ENCODE measurements at regions not wholly inside any gene's neighbourhood (a gene's known extent, or its start where the extent isn't known, plus 50 kb on each side); places are given as distances from the start of the nearest gene placed in this dataset.

DNA sequence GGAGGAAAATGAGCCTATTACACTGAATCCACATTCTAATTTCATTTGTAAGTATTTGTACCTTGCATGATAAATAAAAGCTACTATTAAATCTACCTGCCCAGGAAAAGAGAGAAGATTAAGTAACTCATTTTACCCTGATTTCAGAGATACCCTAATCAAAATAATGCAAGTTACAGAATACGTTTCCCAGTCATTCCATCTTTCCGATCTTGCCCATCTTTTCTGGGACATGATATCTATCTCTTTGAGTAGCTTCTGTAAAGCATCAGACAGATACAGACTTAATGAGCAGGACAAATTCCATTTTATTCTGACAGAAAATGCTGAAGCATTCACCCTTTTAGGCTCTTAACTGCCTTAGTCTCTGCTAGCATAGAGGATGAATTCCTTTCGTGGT lies 56.6 kb downstream of the SPRY2 start:
- FAIRE-seq = no peak
- DNase-seq (ENCODE audit: low spot score) = no peak

DNA sequence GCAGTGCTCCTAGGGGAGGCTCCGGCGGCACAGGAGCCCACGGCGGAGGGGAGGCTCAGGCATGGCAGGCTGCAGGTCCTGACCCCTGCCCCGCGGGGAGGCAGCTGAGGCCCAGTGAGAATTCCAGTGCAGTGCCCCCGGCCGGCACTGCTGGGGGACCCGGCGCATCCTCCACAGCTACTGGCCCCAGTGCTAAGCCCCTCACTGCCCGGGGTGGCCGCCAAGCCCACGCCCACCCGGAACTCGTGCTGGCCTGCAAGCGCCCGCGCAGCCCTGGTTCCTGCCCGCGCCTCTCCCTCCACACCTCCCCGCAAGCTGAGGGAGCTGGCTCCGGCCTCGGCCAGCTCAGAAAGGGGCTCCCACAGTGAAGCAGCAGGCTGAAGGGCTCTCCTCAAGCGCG lies 62.2 kb downstream of the SPRY2 start:
- FAIRE-seq (no peak), DNase-seq (ENCODE audit: low spot score) (no peak)

DNA sequence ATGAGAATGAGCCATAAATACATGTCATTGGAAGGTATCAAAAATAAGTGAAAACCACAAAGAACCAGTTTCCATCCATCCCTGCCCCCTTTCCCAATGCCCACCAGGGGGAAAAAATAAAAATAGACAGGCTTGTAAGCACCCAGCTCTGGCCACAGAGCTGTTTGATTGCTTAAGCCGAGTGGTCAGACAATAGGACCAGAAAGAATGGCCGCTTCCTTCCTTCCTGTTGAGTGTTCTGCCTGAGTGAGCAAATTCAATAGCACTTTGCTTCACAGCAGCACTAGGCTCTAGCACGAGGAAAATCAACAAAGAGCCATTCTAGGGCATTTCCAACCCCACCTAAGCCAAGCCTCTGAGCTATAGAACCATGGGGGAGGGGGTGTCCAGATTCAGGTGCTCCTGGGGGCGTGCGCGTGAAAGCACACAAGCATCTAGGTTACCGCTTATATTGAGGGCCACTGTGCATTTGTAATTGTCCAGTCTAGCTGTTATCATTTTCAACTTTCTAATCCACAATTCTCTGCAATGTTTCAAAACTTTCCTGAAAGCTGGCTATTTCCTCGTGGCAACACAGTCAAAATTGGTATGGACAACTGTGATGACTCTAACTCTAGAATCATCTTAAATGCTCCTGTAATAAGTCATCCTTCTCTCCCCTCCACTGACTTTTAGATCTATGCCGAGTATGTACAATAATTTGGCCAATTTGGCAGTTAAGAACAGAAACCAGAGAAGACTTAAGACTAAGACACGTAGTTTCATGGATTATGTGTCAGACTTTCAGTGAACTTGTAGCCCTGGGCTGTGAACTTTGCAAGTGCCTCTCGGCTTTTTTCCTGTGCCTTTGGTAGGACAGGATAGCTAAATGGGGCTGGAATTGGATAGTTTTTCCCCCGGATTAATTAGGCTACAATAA lies 64.3 kb downstream of the SPRY2 start:
- no peak for DNase-seq (ENCODE audit: low spot score)
- FAIRE-seq = no peak

DNA sequence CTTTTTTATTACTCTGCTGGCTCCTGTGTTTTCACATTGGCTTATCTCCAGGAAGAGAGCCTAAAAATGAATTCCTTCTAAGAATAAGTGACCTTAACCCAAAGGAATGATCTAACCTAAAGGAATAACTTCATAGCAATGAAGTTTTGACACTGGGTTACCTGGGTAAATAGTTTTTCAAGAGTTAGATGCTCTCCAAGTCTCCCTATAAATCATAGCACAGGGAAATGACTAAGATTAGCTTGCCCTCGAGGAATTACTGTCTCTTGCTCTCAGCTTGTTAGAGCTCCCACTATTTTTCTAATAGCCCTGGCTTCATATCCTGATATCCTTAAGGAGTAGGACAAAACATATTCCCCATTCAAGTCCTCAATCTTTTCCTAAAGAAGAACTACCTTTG lies 66.3 kb downstream of the SPRY2 start:
- DNase-seq (ENCODE audit: low spot score) (no peak), FAIRE-seq (no peak)

DNA sequence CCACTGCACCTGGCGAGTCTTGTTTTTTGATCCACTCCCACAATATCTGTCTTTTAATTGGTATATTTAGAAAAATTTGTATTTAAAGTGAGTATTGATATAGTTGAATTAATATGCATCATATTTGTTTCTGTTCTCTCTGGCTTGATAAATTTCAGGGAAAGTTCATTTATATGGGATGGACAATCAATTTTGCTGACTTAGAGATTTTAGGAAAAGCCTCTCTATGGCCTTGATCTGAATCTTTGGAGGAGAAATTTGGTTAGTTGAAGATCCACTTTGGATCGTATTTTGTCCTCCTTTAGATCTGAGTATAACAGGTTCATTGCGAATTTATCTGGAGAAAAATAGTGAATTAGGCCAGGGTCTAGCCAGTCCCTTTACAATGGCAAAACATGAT lies 67.2 kb downstream of the SPRY2 start:
- DNase-seq (ENCODE audit: low spot score) (no peak), FAIRE-seq (no peak)

DNA sequence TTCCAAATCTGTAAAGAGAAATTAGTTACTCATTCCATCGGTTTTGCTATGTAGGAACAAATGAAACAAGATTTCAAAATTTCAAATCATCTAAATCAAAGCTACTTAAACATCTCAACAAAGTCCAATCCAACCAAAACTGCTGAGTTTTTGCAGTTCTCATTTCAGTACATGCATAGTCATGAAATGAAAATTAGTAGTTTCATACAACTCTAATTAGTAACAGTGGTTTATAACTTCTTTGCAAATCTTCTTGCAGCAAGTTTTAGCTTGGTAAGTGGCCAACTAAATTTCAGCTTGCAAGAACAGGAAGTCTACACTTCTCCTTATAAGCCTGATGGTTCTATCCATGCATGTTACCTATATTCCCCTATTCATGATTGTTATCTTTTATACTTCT lies 75.6 kb downstream of the SPRY2 start:
- no peak for DNase-seq (ENCODE audit: low spot score)

DNA sequence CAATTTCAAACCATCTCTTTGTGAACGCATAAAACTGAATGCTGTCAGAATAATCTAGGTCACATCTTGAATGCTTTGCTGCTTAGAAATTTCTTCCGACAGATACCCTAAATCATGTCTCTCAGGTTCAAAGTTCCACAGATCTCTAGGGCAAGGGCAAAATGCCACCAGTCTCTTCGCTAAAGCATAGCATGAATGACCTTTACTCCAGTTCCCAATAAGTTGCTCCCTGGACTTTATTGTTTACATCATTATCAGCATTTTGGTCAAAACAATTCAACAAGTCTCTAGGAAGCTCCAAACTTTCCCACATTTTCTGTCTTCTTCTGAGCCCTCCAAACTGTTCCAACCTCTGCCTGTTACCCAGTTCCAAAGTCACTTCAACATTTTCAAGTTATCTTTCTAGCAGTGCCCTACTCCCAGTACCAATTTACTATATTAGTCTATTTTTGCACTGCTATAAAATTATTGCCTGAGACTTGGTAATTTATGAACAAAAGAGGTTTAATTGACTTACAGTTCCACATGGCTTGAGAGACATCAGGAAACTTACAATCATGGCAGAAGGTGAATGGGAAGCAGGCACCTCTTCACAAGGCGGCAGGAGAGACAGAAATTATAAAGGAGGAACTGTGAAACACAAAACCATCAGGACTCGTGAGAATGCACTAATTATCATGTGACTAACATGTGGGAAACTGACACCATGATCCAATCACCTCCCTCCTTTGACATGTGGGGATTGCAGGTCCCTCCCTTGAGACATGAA lies 77.0 kb downstream of the SPRY2 start:
- DNase-seq (ENCODE audit: low spot score) (no peak), FAIRE-seq (no peak)

More for the DNA sequence above, 75.6 kb downstream of the SPRY2 start:
- FAIRE-seq = no peak

DNA sequence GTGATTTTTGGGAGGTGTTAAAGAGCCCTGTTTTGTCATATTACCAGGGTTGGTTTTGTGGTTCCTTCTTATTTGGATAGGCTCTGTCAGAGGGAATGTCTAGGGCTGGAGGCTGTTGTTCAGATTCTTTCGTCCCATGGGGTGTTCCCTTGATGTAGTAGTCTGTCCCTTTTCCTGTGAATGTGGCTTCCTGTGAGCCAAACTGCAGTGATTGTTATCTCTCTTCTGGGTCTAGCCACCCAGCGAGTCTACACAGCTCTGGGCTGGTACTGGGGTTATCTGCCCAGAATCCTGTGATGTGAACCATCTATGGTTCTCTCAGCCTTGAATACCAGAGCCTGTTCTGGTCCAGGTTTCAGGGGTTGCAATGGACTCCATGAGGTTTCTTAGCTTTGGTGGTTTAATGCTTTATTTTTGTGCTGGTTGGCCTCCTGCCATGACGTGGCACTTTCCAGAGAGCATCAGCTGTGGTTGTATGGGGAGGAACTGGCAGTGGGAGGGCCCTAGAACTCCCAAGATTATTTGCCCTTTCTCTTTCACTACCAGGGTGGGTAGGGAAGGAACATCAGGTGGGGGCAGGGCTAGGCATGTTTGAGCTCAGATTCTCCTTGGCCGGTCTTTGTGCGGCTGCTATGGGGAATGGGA lies 78.8 kb downstream of the SPRY2 start:
- no peak for DNase-seq (ENCODE audit: low spot score)
- no peak for FAIRE-seq

DNA sequence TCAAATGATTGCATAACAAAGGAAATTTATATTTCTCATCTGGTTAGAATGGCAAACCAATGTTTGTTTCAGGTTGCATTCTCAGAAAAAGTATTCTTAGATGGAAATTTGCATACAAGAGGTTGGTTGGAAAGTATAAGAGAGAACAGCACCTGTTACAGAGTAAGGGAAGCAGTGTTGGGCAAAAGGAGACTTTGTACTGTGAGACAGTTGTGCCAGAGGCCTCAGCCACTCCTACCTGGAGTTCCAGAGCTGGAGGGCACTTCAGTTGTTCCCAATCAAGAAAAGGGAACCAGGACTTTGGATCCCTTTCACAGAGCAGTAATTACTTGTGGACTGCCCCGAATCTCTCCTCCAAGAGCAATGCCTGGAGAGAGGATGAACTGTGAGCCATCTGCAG lies 81.8 kb downstream of the SPRY2 start:
- DNase-seq (ENCODE audit: low spot score) (no peak), FAIRE-seq (no peak)

DNA sequence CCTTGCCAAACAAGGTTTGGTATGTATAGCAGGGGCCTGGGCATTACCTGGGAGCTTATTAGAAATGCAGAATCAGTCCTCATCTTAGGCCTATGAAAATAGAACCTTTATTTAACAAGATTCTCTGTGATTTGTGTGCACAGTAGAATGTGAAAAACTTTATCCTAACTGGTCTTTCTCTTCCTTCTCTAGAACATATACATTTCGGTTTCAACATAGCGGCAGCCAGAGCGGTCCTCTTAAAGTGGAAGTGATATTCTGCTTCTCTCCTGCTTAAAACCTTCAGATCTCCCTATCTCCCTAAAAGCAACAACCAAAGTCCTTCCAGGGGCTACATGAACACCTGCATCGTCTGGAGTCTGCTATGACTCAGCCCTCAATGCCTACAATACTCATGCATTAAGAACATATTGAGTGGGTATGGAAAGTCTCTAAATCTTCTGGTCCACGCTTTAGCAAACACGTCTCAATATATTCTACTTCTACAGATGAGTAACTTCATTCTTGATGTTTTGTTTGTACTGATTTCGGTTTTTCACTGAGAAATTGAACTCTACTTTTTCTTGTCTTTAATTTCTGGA lies 84.5 kb downstream of the SPRY2 start:
- FAIRE-seq = no peak

DNA sequence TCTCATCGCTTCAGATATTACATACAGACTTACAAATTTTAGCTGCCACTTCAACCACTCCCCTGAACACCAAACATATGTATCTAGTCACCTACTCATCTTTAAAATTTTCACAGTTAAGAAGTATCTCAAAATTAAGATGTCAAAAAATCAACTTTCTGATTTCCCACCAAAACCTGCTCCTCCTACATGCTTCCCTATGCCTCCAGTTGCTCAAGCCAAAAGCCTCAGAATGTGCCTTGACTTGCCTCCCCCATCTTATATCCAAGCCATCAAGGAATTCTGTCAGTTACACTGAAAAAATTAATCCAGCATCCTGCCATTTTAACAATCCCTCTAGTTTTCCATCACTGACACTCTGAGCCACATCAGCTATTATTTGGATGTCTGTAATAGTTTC lies 85.0 kb downstream of the SPRY2 start:
- FAIRE-seq (no peak), DNase-seq (ENCODE audit: low spot score) (no peak)

More for the DNA sequence above, 84.5 kb downstream of the SPRY2 start:
- no peak for DNase-seq (ENCODE audit: low spot score)

DNA sequence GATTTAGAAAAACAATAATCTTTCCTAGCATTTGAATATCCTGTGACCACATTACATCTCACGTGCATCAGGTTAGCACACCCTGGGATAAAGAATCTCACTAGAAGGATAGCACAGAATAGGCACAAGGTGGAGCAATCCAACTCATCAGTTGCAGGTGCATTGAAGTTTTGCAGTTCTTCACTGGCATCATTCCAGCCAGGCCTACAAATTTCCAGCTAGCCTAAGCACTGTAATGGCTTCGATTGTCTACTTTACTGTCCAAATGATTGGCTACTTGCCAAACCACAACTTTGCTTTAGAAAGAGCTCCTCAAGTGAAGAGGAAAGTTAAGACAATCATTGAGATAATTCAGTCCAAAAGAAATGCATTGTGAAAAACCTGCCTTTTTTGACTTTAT lies 89.5 kb downstream of the SPRY2 start:
- FAIRE-seq = no peak
- DNase-seq (ENCODE audit: low spot score) = peak; percentile 25

DNA sequence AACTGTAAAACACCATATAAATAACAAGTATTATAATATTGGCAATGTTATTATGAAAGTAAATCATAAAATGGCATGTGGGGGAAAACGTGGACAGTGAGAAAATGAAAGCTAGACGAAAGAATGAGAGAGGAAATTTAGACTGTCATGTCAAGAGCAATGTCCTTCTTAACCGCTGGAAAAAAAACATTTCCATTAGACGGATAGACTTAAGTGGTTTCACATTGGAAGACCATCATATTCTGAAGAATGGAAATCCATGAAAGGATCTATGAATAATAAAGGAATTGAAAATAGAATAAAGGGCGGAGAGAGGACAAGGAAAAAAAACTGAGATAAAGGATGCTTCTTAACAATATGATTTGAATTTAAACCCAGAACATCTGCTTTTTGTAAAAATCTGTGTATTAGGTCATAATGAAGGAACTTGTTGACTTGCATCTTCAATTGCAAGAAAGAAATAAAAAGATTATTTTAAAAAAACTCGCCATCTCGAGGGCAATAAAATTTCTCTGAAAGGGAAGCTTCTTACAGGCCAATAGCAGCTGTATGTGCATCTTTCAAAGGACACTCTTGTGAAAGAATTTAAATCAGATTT lies 90.6 kb downstream of the SPRY2 start:
- no peak for FAIRE-seq

DNA sequence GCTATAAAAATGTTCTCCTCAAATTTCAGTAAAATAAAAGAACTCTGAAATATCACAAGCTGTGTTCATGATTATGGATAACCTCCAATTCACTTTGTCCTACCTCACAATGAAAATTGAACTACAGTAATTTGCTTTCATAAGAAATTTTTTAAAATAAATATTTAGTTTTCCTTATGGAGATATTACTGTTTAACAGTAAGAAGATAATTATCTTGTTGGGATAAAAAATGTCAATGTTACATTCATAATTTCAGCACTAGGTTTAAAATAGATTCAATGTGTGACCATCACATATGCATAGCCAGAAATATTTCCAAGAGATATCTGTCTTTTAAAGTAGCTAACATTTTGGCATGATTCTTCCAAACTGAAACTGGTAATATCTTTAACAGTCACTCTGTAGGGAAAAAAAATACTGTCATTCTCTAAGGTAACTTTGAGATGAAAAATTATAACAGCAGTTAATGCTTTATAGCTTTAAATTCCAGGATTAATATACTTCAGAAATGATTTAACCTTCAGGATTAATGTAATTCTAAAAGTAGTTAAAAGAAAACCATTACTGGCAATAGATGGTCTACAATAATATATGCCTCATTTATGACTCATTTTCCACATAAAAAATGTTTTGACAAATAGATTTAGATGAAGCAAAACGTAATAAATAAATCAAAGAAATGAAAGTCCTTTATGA lies 91.3 kb downstream of the SPRY2 start:
- no peak for DNase-seq (ENCODE audit: low spot score)
- no peak for FAIRE-seq

More for the DNA sequence above, 90.6 kb downstream of the SPRY2 start:
- DNase-seq (ENCODE audit: low spot score) = no peak

DNA sequence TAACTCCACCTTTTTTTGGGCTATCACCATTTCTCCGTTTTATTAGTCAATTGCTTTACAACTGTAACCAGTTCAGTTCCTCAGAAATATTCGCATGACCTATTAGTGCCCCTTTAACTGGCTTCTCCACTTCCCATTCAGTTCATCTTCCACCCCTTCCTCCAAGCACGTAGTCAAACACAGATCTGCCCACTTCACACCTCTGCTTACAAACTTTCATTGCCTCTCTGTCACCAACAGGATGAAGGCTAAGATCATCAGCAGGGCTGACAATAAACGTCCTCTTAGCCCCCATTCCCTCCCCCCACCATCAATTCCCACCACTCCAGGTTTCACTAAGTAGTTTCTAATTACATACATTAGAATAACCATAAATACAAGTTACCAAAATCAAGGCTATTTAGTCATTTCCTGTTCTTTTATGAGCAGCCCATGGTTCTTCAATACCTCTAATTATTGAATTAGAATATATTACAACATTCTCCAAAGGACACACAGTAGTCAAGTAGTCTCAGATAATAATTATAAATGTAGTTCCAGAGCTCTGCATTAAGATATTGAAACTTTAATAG lies 95.7 kb downstream of the SPRY2 start:
- DNase-seq (ENCODE audit: low spot score) (no peak), FAIRE-seq (no peak)

DNA sequence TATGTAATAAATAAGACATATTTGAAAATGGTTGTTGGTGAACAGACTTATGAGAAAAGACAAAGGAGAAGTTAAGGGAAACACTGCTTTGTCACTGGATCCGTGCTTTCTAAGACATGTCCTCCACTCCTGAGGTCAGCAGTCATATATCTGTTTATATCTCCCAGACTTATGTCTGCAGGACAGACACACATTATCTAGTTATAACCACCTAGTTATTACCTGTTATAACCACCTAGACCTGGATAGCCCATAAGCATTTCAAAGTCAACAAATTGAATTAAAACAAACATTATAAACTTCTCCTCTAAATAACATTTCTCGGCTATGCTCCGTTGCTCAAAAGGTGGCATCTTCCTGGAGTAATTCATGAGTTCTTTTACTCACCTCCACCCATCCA lies 96.4 kb downstream of the SPRY2 start:
- DNase-seq (ENCODE audit: low spot score) = no peak
- FAIRE-seq = no peak

DNA sequence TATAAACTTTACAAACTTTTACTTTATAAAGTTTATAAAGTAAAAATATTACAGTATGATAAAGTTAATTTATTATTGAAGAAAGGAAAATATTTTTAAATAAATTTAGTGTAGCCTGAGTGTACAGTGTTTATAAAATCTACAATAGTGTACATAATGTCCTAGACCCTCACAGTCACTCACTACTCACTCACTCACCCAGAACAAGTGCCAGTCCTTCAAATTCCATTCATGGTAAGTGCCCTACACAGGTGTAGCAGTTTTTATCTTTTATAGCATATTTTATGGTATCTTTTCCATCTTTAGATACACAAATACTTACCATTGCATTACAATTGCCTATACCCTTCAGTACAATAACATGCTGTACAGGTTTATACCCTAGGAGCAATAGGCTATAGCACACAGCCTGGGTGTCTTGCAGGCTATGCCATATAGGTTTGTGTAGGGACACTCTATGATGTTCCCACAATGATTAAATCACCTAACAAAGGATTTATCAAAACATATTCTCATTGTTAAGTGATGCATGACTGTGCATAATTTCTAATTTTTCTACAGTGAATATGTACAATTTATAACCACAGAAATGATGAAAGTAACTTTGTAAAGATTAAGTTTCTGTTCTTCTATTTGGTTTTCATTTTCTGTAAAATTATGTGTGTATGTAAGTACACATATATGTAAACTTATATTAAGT lies 98.0 kb downstream of the SPRY2 start:
- DNase-seq (ENCODE audit: low spot score) = no peak
- FAIRE-seq = no peak

DNA sequence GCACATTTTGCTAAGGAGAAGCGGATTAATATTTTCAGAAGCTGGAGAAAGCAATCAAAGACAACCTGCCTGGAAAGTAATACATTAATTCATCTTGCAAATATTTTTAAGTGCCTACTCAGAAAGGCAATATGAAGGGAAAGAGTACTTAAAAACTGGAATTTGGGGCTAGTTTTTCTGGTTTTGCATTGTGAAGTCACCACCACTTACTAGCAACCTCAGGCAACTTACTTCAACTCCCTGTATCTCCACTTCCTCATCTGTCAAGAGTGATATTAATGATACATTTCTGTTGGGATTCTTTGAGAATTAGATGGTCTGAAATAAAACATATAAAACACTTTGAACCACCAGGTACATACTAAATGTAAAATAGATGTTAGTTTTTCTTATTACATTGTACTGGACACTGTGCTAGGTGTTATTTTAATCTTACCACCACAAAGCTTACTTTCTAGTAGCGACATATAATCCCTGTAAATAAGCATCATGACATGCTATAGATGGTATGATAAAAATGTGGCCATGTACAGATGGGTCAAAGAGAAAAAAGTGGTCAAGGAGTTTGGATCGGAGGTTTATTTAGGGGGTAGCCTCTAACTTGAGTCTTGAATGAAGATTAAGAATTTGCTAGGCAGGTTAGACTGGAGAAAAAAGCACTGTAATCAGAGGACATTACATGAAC lies 101.2 kb downstream of the SPRY2 start:
- no peak for DNase-seq (ENCODE audit: low spot score)
- no peak for FAIRE-seq

DNA sequence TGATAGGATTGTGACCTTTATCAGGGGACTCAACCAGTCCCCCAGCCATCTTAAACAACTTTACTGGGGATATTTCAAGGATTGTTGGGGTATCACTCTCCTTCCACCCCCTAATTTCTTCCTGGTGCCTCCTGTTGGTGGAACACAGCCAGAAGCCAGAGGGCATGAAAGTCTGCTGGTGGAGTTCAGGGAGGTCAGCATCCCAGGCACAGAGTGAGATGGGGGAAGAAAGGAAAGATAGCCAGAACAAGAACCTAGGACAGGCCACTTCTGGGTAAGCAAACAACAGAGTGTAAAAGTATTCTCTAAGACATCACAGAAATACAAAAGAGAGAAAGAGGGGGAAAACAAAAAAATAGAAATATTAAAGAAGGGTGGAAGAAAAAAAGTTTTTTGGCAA lies 101.8 kb downstream of the SPRY2 start:
- FAIRE-seq = no peak
- no peak for DNase-seq (ENCODE audit: low spot score)

Data from urothelium cell line (cell line).